ENCODE measurements at regions not wholly inside any gene's neighbourhood (a gene's known extent, or its start where the extent isn't known, plus 50 kb on each side); places are given as distances from the start of the nearest gene placed in this dataset.
A peak's percentile ranks its signal among the peaks of the same experiment; 100 is the strongest.

- peak; percentile 78 to 93 (median 90) for DNase-seq
Measured at GRCh38 chr10:78299851-78300468, 266.3 kb downstream of the RPS24 start.

- DNase-seq, result no peak
Measured at GRCh38 chr10:78300526-78300925, 266.9 kb downstream of the RPS24 start.

DNA sequence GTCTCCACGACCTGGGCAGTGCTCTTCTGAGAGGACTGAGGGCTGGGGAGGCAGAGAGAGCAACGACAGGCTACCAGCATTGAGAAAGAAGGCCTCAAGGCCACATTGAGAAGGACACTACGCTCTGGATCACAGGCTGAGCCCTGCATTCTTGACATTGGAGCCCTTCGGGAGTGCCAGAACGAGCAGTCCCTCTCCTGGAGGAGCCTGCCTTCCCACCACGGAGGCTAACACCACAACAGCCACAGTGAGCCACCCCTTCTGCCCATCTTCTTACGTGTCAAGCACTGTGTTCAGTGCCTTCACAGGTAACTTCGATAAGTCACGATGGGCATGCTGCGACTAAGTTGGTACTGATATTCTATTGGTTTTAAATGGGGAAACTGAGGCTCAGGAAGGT, 267.8 kb downstream of the RPS24 start:
- no peak for DNase-seq

DNA sequence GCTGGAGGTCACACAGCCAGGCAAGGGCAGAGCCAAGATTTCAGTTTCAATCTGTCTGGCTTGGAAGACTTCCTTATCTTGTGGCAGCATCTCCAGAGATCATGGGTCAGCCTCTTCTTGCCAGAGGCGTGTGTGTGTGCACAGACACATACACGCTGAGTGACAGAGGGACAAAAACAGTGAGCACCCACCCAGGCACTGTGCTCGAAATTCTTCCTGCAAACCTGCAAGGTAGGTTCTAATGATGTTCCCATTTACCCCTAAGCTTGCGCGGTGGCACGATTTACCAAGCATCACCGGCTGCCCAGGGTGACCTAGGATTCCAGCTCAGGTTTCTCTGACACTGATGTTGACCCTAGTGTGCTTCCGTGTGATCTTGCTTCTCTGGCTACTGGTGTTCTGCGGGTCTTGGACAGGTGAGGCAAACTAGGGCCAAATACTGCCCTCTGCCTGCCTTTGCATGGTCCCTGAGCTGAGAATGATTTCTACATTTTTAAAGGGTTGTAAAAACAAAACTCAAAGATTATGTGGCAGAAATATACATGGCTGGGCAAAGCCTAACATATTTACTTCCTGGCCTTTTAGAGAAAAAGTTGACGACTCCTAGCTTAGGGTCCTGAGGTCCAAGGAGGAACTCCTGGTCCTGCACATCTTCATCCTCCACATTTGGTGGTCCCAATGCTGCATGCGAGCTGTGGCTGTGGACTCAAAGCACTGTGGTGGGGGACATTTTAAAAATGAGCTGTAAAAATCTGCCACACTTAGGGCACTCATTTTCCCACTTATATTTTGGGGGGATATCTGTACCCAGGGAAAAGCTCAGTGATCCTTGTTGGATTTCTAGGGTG, 268.5 kb downstream of the RPS24 start:
- DNase-seq, result peak in 3 of 4 experiments; percentile 30 to 57 (median 46)

- DNase-seq, result no peak
Measured at GRCh38 chr10:78302739-78302988, 269.0 kb downstream of the RPS24 start.

DNA sequence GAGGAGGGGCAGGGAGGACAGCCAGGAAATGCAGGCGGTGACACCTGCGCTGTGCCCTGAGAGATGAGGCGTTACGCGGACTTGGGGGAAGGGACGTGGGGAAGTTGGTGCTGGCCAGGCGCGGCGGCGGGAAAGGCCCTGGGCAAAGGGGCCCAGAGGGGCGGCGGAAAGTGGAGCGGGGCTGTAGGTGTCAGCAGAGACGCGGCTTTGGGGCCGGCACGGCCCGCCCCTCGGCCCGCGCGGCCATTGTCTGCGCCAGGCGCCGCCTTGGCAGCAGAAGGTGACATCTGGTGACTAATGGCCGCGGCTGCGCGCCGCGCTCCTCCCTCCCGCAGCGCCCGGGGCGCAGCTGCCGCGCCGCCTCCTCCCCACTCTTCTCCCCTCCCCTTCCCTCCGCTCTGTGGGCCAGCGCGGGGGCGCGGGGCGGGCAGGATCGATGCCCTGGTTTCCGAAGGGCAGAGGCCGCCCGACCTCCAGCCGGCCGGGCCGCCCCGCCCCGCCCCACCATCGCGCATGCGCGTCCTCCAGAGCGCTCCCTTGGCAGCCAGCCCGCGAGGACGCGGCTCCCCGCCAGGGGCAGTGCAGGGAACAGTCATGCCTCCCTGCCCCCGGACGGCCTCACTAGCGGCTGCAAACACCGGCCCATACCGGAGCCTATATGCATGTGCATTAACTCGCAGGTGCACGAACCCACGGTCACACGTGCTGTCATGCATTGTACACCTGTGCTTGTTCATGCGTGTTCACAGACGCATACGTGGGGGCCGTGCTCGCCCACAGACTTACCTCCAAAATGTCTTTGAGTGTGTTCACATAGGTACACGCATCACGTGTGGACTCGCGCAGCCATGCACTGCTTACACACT, 269.6 kb downstream of the RPS24 start:
- DNase-seq, result peak; percentile 97 to 99 (median 98)

GRCh38 chr10:78304091-78305045, 270.7 kb downstream of the RPS24 start:
- no peak for DNase-seq

DNA sequence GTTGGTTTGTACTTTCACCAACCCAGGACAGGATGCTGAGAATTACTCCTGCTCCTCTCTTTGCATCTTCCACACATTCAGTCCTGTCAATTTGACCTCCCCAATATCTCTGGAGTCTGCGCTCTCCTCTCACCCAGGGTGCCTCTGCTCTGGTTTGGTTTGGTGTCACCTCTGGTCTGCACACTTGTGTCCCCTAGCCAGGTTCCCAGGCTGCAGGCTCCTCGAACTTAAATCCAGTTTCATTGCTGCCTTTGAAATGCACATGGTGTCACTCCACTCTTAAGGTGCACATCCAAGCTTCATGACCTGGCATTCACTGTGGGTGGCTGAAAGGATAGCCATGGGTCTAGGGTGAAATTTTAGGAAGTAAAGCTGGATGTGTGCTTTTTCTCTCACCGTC, 271.6 kb downstream of the RPS24 start:
- DNase-seq, result no peak

GRCh38 chr10:78306358-78306757, 272.7 kb downstream of the RPS24 start:
- no peak for DNase-seq

DNA sequence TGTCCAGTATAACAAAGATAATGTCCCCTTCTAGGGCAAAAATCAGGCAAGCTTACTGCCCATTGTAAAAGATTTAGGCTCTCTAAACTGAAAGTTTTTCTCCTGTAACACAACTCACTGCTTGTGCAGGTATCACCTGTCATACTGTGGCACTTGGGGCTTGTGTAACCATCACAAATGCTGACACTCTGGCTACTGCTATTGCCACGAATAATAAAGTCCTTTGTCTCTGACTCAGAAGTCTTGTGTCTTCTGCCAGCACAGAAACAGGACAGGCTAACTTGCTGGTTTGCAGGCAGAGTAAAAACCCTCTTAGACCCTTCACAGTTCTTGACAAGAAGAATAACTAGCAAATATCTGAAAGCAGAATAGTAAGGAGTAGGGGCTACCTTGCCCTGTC, 273.9 kb downstream of the RPS24 start:
- DNase-seq, result no peak

DNA sequence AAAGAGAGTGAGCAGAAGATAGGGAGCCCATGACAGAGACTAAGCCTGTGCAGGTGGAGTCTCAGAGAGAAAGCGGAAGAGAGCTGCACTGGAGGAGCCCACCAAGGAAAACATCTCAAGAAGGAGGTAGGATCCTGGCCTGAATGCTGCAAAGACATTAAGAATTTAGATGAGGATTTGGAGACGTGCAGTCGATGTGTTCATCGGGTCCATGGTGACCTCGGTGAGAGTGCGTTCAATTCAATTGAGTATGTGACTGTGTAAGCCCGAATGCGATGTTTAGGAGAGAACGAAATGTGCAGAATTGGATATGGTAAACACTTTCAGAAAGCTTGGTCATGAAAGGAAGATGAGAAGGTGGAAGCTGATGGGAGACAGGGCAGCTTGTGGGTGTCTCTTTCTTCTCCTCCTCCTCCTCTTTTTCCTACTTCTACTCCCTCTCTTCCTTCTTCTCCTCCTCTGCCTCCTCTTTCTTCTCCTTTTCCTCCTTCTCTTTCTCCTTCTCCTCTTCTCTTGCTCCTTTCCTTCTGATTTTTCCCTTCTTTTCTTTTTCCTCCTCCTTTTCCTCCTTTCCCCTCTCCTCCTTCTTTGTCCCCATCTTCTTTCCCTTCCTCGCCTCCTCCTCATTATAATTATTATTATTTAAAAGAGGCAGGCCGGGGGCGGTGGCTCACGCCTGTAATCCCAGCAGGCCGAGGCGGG, 276.0 kb downstream of the RPS24 start:
- no peak for DNase-seq

DNA sequence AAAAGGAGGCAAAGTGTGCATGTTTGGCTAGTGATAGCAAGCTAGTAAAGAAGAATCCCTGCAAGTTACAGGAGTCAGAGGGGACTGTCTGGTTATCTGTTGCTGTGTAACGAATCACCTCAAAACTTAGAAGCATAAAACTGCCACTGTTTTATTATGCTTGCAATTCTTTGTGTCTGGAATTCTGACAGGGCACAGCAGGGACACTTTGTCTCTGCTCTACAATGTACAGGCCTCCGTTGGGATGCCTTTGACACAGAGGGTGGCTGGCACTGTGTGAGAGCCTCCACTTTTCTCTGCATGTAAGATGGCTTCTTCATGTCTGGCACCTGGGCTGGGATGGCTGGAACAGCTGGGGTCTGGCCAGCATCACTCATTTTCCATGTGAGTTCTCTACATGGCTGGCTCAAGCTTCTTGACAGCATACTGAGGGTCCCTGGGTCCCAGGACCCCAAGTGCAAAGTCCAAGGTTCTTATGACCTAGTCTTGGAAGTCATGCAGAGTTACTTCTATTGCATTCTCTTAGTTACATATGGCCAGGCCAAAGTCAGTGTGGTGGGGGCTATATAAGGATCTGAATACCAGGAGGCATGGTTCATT, 276.9 kb downstream of the RPS24 start:
- no peak for DNase-seq

- no peak for DNase-seq
Measured at GRCh38 chr10:78312197-78313047, 278.8 kb downstream of the RPS24 start.

GRCh38 chr10:78313048-78313381, 279.4 kb downstream of the RPS24 start:
- no peak for DNase-seq

- no peak for DNase-seq
Measured at GRCh38 chr10:78313636-78314035, 280.0 kb downstream of the RPS24 start.

- no peak for DNase-seq
Measured at GRCh38 chr10:78314651-78315050, 281.0 kb downstream of the RPS24 start.

- DNase-seq, result no peak
Measured at GRCh38 chr10:78316451-78316931, 282.8 kb downstream of the RPS24 start.

- no peak for DNase-seq
Measured at GRCh38 chr10:78318305-78318704, 284.6 kb downstream of the RPS24 start.

DNA sequence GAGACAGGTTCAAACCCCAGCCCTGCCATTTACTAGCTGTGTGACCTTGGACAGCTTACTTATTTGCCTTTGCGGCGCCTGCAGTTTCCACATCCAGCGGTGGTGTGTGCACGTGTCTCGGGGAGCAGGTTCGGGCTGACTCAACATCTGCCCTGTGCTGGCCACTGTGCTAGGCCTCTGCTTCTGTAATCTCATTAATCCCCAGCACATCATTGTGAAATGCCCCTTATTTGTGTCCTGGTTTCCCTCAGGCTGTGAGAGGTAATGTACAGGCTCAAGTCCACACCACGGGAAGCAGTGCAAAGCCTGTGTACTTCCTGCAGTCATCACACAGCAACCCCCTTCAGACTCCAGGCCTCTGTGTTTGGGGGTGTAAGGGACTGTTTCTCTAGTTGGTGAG, 285.7 kb downstream of the RPS24 start:
- DNase-seq, result no peak

DNA sequence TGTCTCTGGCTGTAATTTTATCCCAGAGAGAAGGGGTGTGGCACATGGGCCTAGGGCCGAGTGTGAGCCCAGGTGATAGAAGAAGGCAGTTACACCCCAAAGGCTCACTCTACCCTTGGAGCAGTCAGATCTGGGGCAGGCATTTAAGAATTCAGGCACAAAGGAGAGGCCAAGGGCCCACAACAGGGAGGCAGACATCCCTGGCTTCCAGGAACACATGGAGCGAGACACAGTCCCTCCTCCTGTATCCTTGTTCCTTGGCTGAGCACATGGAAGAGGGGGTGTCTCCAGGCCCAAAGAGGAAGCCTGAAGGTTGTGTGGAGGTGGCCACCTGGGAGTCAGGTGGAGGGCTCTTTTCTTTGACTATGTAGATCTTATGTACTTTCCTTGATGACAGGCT, 286.2 kb downstream of the RPS24 start:
- DNase-seq, result no peak

Measured in suppressor macrophage (primary cell).